Breast epithelium (tissue), 3 donors: ENCODE measurements at regions not wholly inside any gene's neighbourhood (a gene's known extent, or its start where the extent isn't known, plus 50 kb on each side); places are given as distances from the start of the nearest gene placed in this dataset.

Experiments used
- POLR2AphosphoS5 ChIP-seq, 3 donors: sonication (generic); formaldehyde crosslinking; IDR thresholded peaks; one replicate each; pipeline ENCODE4 v1.6.1; 2017; ENCODE audit warnings: antibody characterized with exemption in 3 of 3
- TF ChIP-seq, protein P1 (sequence below), 3 donors: fragments of 450-650 bp; IDR thresholded peaks; one replicate each; pipeline ENCODE4 v1.5.1; 2016 to 2017; ENCODE audit warnings: antibody characterized with exemption in 3 of 3, mild to moderate bottlenecking in 3 of 3, moderate library complexity in 3 of 3

DNA sequence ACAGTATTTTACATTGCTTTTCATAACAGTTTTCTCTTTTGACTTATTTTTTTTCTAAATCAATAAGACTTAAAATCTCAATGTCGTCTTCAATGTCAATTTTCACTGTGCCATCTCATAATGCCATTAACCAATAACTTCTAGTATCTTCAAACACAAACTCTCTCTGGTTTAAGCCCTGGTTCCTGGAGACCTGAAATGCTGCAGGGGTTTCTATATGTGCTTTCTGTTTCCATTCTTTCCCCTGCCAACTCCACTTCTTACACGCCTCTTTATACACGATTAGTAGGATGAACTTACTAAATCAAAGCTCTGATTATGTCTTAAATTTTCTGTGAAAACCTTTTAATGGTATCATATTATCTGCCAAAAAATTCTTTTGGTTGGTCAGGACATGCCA is 191.4 kb downstream of the AMY1C start:
- TF ChIP-seq, protein P1, sequence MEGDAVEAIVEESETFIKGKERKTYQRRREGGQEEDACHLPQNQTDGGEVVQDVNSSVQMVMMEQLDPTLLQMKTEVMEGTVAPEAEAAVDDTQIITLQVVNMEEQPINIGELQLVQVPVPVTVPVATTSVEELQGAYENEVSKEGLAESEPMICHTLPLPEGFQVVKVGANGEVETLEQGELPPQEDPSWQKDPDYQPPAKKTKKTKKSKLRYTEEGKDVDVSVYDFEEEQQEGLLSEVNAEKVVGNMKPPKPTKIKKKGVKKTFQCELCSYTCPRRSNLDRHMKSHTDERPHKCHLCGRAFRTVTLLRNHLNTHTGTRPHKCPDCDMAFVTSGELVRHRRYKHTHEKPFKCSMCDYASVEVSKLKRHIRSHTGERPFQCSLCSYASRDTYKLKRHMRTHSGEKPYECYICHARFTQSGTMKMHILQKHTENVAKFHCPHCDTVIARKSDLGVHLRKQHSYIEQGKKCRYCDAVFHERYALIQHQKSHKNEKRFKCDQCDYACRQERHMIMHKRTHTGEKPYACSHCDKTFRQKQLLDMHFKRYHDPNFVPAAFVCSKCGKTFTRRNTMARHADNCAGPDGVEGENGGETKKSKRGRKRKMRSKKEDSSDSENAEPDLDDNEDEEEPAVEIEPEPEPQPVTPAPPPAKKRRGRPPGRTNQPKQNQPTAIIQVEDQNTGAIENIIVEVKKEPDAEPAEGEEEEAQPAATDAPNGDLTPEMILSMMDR (IDR thresholded peaks at IDR 0.05), result no peak
- no peak for TF ChIP-seq POLR2AphosphoS5 (IDR thresholded peaks at IDR 0.05)
